ENCODE measurements at regions not wholly inside any gene's neighbourhood (a gene's known extent, or its start where the extent isn't known, plus 50 kb on each side); places are given as distances from the start of the nearest gene placed in this dataset.
A peak's percentile ranks its signal among the peaks of the same experiment; 100 is the strongest.

DNA sequence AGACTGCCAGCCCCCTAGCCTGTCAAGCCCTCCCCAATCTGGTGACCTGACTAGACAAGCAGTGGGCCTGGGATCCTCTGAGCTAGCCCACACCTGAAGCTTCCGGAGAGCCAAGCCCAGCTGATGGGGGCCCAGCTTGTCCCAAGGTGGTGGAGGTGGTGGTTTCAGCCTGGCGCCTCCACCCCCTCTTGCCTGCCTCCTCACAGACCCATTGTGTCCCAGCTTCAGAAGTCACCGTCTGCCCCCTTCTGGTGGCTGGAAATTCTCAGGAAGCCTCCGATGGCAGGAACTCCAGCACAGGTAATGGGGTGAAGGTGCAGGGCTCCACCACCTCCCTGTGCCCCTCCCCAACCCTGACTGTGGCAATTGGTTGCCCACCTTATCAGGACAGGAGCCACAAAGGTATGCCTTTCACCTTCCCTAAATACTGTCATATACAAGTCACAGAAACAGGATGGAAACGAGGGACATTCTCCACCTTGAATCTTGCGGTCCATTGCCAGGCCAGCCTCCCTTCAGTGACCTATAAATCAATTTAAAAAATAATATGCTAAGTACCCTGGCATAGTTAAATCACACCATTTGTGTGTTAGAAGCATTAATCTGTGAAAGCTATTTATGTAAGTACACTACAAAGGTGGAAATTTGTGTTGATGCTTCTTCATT is 66.0 kb upstream of the ZNF423 start:
- Histone ChIP-seq H4K20me1 (ENCODE audit: insufficient read depth, low read length) (no peaks in the 10 kb centered on the region), H2AFZ (ENCODE audit: low read length) (0 out of 2 replicates have a peak overlapping the region, but pooled peaks have one; percentile 7), H3K27me3 (replicated peaks; ENCODE audit: insufficient read depth, low read length) (no peaks in the 10 kb centered on the region; the same call in 1 of the 2 replicates), H3K27ac (ENCODE audit: low read length) (no peak overlapping the region), H3K36me3 (replicated peaks; ENCODE audit: insufficient read depth, low read length) (no peaks in the 10 kb centered on the region), H3F3A (ENCODE audit: insufficient read depth, low read length) (no peaks in the 10 kb centered on the region), H3K4me2 (ENCODE audit: low read depth, low read length) (no peak overlapping the region), H3K79me2 (ENCODE audit: low read length) (no peaks in the 10 kb centered on the region), H3K9me2 (replicated peaks; ENCODE audit: insufficient read depth, low read length) (no peaks in the 10 kb centered on the region), H3K4me3 (ENCODE audit: low read length) (no peak overlapping the region), H3K9ac (ENCODE audit: low read length) (no peak overlapping the region), H3K9me3 (replicated peaks; ENCODE audit: insufficient read depth, low read length) (no peaks in the 10 kb centered on the region), H3K4me1 (ENCODE audit: low read length) (no peaks in the 10 kb centered on the region)
- DNase-seq = peak; percentile 41
- TF ChIP-seq EZH2 (optimal IDR thresholded peaks at IDR 0.05; ENCODE audit: low read depth, low read length) = no peak
- TF ChIP-seq, protein P1, sequence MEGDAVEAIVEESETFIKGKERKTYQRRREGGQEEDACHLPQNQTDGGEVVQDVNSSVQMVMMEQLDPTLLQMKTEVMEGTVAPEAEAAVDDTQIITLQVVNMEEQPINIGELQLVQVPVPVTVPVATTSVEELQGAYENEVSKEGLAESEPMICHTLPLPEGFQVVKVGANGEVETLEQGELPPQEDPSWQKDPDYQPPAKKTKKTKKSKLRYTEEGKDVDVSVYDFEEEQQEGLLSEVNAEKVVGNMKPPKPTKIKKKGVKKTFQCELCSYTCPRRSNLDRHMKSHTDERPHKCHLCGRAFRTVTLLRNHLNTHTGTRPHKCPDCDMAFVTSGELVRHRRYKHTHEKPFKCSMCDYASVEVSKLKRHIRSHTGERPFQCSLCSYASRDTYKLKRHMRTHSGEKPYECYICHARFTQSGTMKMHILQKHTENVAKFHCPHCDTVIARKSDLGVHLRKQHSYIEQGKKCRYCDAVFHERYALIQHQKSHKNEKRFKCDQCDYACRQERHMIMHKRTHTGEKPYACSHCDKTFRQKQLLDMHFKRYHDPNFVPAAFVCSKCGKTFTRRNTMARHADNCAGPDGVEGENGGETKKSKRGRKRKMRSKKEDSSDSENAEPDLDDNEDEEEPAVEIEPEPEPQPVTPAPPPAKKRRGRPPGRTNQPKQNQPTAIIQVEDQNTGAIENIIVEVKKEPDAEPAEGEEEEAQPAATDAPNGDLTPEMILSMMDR (IDR thresholded peaks at IDR 0.05; ENCODE audit: low read length) = peak; percentile 68

DNA sequence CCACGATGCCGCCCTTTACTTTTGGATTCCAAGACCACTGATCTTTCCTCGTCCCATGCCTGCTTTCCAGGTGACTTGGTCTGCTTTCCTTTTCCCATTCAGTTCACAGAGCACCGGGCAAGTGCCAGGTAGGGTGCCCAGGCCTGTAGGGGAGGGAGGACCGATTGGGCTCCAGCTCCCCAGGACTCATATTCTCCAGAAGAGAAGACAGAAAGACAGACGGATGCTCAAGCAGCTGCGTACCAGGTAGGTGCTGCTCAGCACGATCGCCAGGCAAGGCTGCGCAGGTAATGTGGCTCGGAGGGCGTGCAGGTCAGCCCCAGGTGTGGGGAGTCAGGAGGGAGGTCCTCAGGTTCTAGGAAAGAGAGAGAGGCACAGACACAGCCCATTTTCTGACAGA is 67.5 kb upstream of the ZNF423 start:
- no peak overlapping the region for H2AFZ ChIP-seq (ENCODE audit: low read length)
- H3K4me2 ChIP-seq (ENCODE audit: low read depth, low read length) = peak overlapping the region; percentile 29; the same call in 1 of the 2 replicates

DNA sequence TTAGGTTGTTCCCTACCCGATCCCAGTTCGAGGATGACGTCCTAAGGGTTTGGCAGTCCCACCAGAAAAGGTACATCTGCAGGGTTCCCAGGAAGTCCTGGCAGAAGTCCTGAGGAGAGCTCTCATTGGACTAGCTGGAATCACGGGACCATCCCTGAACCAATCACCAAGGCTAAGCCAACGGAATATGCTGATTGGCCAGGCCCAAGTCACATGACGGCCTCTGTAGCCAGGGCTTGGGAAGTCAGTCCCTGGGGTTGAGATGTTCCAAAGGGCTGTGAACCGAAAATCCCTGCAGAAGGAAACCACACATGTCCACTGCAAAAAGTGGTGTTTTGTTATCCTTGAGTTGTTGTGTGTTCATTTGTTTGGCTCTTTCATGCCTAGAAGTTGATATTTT is 68.2 kb upstream of the ZNF423 start:
- TF ChIP-seq EZH2 (optimal IDR thresholded peaks at IDR 0.05; ENCODE audit: low read depth, low read length) = no peak
- TF ChIP-seq, protein P1 (IDR thresholded peaks at IDR 0.05; ENCODE audit: low read length) = no peak
- no peak for TF ChIP-seq EZH2phosphoT487 (IDR thresholded peaks at IDR 0.05; ENCODE audit: low read length)
- Histone ChIP-seq H3K79me2 (ENCODE audit: low read length) (no peaks in the 10 kb centered on the region), H3K9ac (ENCODE audit: low read length) (no peak overlapping the region), H2AFZ (ENCODE audit: low read length) (peak overlapping the region; percentile 58; the same call in 1 of the 2 replicates), H3K36me3 (replicated peaks; ENCODE audit: insufficient read depth, low read length) (no peaks in the 10 kb centered on the region), H3K9me3 (replicated peaks; ENCODE audit: insufficient read depth, low read length) (no peaks in the 10 kb centered on the region), H4K20me1 (ENCODE audit: insufficient read depth, low read length) (no peaks in the 10 kb centered on the region), H3K9me2 (replicated peaks; ENCODE audit: insufficient read depth, low read length) (no peaks in the 10 kb centered on the region), H3K4me1 (ENCODE audit: low read length) (no peaks in the 10 kb centered on the region), H3K27me3 (replicated peaks; ENCODE audit: insufficient read depth, low read length) (peaks cover 5% of the 10 kb centered on the region; the same call in 1 of the 2 replicates), H3K4me3 (ENCODE audit: low read length) (peak overlapping the region; percentile 17; the same call in 1 of the 2 replicates), H3F3A (ENCODE audit: insufficient read depth, low read length) (no peaks in the 10 kb centered on the region), H3K27ac (ENCODE audit: low read length) (no peak overlapping the region), H3K4me2 (ENCODE audit: low read depth, low read length) (peak overlapping the region; percentile 13; the same call in 1 of the 2 replicates)
- peak; percentile 11 for DNase-seq

More for the DNA sequence above, 67.5 kb upstream of the ZNF423 start:
- no peaks in the 10 kb centered on the region for H3K79me2 ChIP-seq (ENCODE audit: low read length)
- no peak overlapping the region for H3K27ac ChIP-seq (ENCODE audit: low read length)
- TF ChIP-seq, protein P1 (IDR thresholded peaks at IDR 0.05; ENCODE audit: low read length) = no peak
- TF ChIP-seq EZH2phosphoT487 (IDR thresholded peaks at IDR 0.05; ENCODE audit: low read length) (no peak), EZH2 (optimal IDR thresholded peaks at IDR 0.05; ENCODE audit: low read depth, low read length) (no peak)
- no peaks in the 10 kb centered on the region for H3F3A ChIP-seq (ENCODE audit: insufficient read depth, low read length)
- no peaks in the 10 kb centered on the region for H3K9me2 ChIP-seq (replicated peaks; ENCODE audit: insufficient read depth, low read length)
- peaks cover under 1% of the 10 kb centered on the region; the same call in 1 of the 2 replicates for H3K27me3 ChIP-seq (replicated peaks; ENCODE audit: insufficient read depth, low read length)
- DNase-seq = no peak
- H4K20me1 ChIP-seq (ENCODE audit: insufficient read depth, low read length) = no peaks in the 10 kb centered on the region
- H3K4me3 ChIP-seq (ENCODE audit: low read length) = no peak overlapping the region
- H3K36me3 ChIP-seq (replicated peaks; ENCODE audit: insufficient read depth, low read length) = no peaks in the 10 kb centered on the region
- no peaks in the 10 kb centered on the region for H3K4me1 ChIP-seq (ENCODE audit: low read length)
- H3K9me3 ChIP-seq (replicated peaks; ENCODE audit: insufficient read depth, low read length) = no peaks in the 10 kb centered on the region
- no peak overlapping the region for H3K9ac ChIP-seq (ENCODE audit: low read length)
